HUES48 (cell line): ENCODE measurements at regions not wholly inside any gene's neighbourhood (a gene's known extent, or its start where the extent isn't known, plus 50 kb on each side); places are given as distances from the start of the nearest gene placed in this dataset.
A peak's percentile ranks its signal among the peaks of the same experiment; 100 is the strongest.
"Not testable (repeated sequence)": the region's sequence is repeated elsewhere in the genome, so short reads cannot be mapped to it uniquely, and the experiment has no call there.

Experiments used
- H3K27ac ChIP-seq: one replicate; pipeline ENCODE4 v1.7.0; 2013; ENCODE audit warnings: low read depth, low read length, inconsistent platforms
- H3K27me3 ChIP-seq: 2 replicates; pipeline ENCODE4 v1.6.1; 2013; ENCODE audit warnings: mild to moderate bottlenecking, low read length; ENCODE audit not compliant: control insufficient read depth, insufficient read depth
- H3K36me3 ChIP-seq: 2 replicates; pipeline ENCODE4 v1.6.1; 2013; ENCODE audit warnings: low read length; ENCODE audit not compliant: control insufficient read depth, insufficient read depth
- H3K4me1 ChIP-seq: 2 replicates; pipeline ENCODE4 v1.6.1; 2013; ENCODE audit warnings: mild to moderate bottlenecking, low read length; ENCODE audit not compliant: control insufficient read depth, insufficient read depth
- H3K4me3 ChIP-seq: 2 replicates; pipeline ENCODE4 v1.5.1; 2013; ENCODE audit warnings: mild to moderate bottlenecking, low read depth, low read length
- H3K9ac ChIP-seq: 2 replicates; pipeline ENCODE4 v1.6.1; 2013; ENCODE audit warnings: mild to moderate bottlenecking, low read depth, low read length, moderate library complexity
- H3K9me3 ChIP-seq: 2 replicates; pipeline ENCODE4 v1.6.1; 2013; ENCODE audit warnings: low read length; ENCODE audit not compliant: control insufficient read depth, insufficient read depth

- no peaks in the 10 kb centered on the region for H3K9me3 ChIP-seq
- no peak overlapping the region for H3K4me3 ChIP-seq
- peaks cover 27% of the 10 kb centered on the region for H3K27me3 ChIP-seq
- no peak overlapping the region for H3K9ac ChIP-seq
- H3K36me3 ChIP-seq: no peaks in the 10 kb centered on the region
- no peaks in the 10 kb centered on the region for H3K4me1 ChIP-seq
- H3K27ac ChIP-seq: no peak overlapping the region
These were observed 141.5 kb upstream of the TBL1XR1 start for GRCh38 chr3:177338697-177339219.

- not testable (repeated sequence) for H3K36me3 ChIP-seq, H3K9ac ChIP-seq
These were observed 142.0 kb upstream of the TBL1XR1 start for GRCh38 chr3:177339220-177339703.

GRCh38 chr3:177340243-177340830 lies 143.1 kb upstream of the TBL1XR1 start:
- Histone ChIP-seq H3K36me3 (no peaks in the 10 kb centered on the region), H3K4me3 (no peak overlapping the region), H3K9ac (no peak overlapping the region), H3K27me3 (peaks cover 40% of the 10 kb centered on the region), H3K4me1 (peaks cover 9% of the 10 kb centered on the region), H3K9me3 (no peaks in the 10 kb centered on the region), H3K27ac (no peak overlapping the region)

More at GRCh38 chr3:177339220-177339703, 142.0 kb upstream of the TBL1XR1 start:
- H3K4me1 ChIP-seq, H3K4me3 ChIP-seq, H3K9me3 ChIP-seq, H3K27ac ChIP-seq: not testable (repeated sequence)
- peaks cover 32% of the 10 kb centered on the region for H3K27me3 ChIP-seq

GRCh38 chr3:177341736-177342419 lies 144.6 kb upstream of the TBL1XR1 start:
- H3K9me3 ChIP-seq: no peaks in the 10 kb centered on the region
- H3K27ac ChIP-seq: no peak overlapping the region
- H3K4me1 ChIP-seq: peaks cover 21% of the 10 kb centered on the region
- H3K36me3 ChIP-seq: no peaks in the 10 kb centered on the region
- H3K4me3 ChIP-seq: no peak overlapping the region
- H3K9ac ChIP-seq: no peak overlapping the region
- H3K27me3 ChIP-seq: peaks cover 56% of the 10 kb centered on the region

GRCh38 chr3:177343122-177343625 lies 145.9 kb upstream of the TBL1XR1 start:
- no peak overlapping the region for H3K9ac ChIP-seq
- H3K27ac ChIP-seq: no peak overlapping the region

GRCh38 chr3:177345049-177345972 lies 148.0 kb upstream of the TBL1XR1 start:
- H3K9ac ChIP-seq: peak overlapping the region; percentile 22; the same call in 1 of the 2 replicates
- no peaks in the 10 kb centered on the region for H3K36me3 ChIP-seq
- H3K27ac ChIP-seq: peak overlapping the region; percentile 91
- H3K9me3 ChIP-seq: no peaks in the 10 kb centered on the region
- peaks cover 78% of the 10 kb centered on the region for H3K27me3 ChIP-seq
- H3K4me3 ChIP-seq: peak overlapping the region; percentile 47
- H3K4me1 ChIP-seq: peaks cover 21% of the 10 kb centered on the region

More at GRCh38 chr3:177343122-177343625, 145.9 kb upstream of the TBL1XR1 start:
- no peaks in the 10 kb centered on the region for H3K36me3 ChIP-seq
- no peak overlapping the region for H3K4me3 ChIP-seq
- no peaks in the 10 kb centered on the region for H3K9me3 ChIP-seq
- H3K4me1 ChIP-seq: peaks cover 21% of the 10 kb centered on the region
- H3K27me3 ChIP-seq: peaks cover 69% of the 10 kb centered on the region

- Histone ChIP-seq H3K4me3 (peak overlapping the region; percentile 47), H3K27ac (peak overlapping the region; percentile 91), H3K27me3 (peaks cover 78% of the 10 kb centered on the region), H3K36me3 (no peaks in the 10 kb centered on the region), H3K9ac (no peak overlapping the region), H3K9me3 (no peaks in the 10 kb centered on the region), H3K4me1 (peaks cover 21% of the 10 kb centered on the region)
These were observed 148.8 kb upstream of the TBL1XR1 start for GRCh38 chr3:177345973-177346503.

GRCh38 chr3:177346878-177347277 lies 149.6 kb upstream of the TBL1XR1 start:
- H3K27ac ChIP-seq: no peak overlapping the region
- no peaks in the 10 kb centered on the region for H3K36me3 ChIP-seq
- H3K4me1 ChIP-seq: peaks cover 21% of the 10 kb centered on the region
- H3K9ac ChIP-seq: no peak overlapping the region
- H3K27me3 ChIP-seq: peaks cover 70% of the 10 kb centered on the region
- no peak overlapping the region for H3K4me3 ChIP-seq
- no peaks in the 10 kb centered on the region for H3K9me3 ChIP-seq

- no peak overlapping the region for H3K4me3 ChIP-seq
- H3K4me1 ChIP-seq: peaks cover 21% of the 10 kb centered on the region
- H3K36me3 ChIP-seq: no peaks in the 10 kb centered on the region
- H3K9me3 ChIP-seq: no peaks in the 10 kb centered on the region
- no peak overlapping the region for H3K9ac ChIP-seq
- H3K27me3 ChIP-seq: peaks cover 62% of the 10 kb centered on the region
- no peak overlapping the region for H3K27ac ChIP-seq
These were observed 150.3 kb upstream of the TBL1XR1 start for GRCh38 chr3:177347611-177348010.

GRCh38 chr3:177348974-177349373 lies 151.7 kb upstream of the TBL1XR1 start:
- H3K27me3 ChIP-seq: peaks cover 49% of the 10 kb centered on the region
- H3K27ac ChIP-seq: no peak overlapping the region
- no peaks in the 10 kb centered on the region for H3K36me3 ChIP-seq
- H3K9ac ChIP-seq: no peak overlapping the region
- no peak overlapping the region for H3K4me3 ChIP-seq
- H3K4me1 ChIP-seq: peaks cover 21% of the 10 kb centered on the region
- no peaks in the 10 kb centered on the region for H3K9me3 ChIP-seq
